NK-92 (cell line): ENCODE measurements at regions not wholly inside any gene's neighbourhood (a gene's known extent, or its start where the extent isn't known, plus 50 kb on each side); places are given as distances from the start of the nearest gene placed in this dataset.
"Not testable (repeated sequence)": the region's sequence is repeated elsewhere in the genome, so short reads cannot be mapped to it uniquely, and the experiment has no call there.

Source experiments
- DNase-seq: peaks from one replicate; lab custom pipeline; 2025; ENCODE audit not compliant: unreplicated experiment; lab: John Stamatoyannopoulos, UW

DNA sequence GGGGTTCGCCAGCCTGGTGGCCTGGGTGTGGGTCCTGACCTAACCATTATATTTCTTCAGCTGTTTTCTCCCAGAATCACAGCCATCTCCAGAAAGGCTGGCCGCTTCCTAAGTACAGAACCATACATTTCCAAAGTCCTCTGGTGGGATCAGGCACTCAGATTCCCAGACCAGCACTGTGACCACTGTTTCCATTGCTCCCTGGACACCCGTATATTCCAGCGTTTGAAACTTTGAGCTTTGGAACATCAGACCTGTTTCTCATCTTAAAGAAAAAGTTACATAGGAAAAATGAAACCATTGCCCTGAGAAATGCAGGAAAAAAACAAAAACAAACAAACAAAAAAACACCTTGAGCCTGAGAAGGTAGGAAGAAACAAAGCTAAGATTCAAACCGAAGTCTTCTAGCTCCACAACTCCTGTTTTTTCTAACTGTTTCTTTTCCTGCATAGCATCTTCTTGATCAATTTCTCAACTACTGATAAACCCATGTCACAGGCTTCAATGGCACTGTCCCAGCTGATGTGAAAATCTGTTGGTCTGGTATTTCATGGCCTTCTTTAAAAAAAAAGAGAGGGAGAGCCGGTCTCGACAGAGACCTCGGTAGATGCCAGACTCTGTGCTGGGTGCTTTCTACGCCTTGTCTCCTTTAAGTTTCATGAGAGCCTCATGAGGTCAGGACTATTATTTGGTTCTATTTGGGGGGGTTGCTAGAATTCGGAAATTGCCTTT, 221.3 kb downstream of the TOMM20 start:
- DNase-seq: no peak

DNA sequence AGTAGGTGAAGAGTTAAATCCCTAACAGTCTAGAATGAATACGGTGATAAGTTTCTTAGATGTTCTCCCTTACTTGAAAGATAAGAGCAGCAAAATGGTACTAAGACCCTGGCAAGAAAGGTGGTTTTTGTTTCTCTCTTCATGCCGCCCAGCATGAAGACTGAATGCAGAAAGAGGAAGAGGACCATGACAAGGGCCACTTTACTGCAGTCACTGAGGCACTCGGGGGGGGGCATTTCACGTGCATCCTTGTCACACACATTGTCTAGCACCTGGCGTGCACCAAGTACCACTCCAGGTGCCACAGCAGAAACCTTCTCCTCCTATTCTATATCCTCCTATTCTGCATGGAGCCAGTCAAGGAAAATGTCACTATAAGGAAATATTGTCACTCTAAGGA, 222.0 kb downstream of the TOMM20 start:
- DNase-seq: no peak

DNA sequence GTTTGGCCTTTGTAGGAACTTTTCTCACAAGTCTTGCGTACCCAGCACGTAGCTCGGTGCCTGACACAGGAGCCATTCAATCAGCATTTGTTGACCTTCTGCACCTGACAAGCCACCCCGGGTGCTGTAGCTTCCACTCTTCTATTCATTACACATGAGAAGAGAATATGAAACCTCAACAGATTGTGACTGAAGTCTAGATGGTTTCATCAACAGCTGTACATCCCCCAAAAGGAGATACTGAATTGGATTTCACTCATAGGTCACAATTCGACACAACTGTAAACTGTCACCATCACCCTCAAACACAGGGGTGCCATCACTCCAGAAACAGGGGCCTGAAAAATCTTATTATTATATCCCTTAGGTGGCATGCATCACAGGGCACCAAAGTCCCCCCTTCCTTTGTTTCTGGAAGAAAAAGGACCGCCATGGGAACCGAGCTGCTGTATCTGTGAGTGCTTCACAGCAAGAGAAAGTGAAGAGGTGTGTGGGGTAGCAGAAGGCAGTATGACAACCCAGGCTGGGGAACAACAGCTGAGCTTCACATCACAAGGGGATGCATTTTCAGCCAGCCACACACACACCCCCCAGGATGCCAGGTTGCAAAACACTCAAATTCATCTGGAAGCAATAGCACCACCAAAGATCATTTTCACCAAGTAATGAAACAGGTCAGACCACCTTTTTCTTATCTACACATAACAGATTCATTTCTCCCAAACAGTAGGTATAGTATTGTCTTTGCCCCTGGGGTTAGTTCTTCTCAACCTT, 225.7 kb downstream of the TOMM20 start:
- DNase-seq: no peak

DNA sequence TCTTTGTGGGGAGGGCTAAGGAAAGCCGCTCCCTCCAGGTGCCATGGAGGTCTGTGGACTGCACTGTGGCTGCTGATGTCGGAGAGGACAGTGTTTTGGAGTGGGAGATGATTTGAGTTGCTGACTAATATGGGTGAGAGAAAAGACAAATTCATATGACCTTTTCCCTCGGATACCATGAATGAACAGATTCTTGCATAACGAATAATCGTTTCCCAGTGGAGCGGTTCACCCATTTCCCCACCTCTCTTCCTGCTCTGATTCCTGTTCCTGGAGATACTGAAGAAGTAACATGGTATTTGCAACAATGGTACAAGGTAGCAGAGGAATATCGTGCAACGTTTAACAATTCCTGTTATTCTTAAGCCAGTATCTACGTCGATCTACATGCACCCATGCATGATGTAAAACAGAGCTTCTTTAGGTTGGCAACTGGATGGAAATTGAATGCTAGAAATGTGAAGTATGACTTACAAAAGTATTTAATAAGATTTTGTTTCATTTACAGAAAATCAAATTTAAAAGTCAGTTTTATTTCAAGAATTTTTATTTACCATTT, 227.1 kb downstream of the TOMM20 start:
- DNase-seq: no peak

DNA sequence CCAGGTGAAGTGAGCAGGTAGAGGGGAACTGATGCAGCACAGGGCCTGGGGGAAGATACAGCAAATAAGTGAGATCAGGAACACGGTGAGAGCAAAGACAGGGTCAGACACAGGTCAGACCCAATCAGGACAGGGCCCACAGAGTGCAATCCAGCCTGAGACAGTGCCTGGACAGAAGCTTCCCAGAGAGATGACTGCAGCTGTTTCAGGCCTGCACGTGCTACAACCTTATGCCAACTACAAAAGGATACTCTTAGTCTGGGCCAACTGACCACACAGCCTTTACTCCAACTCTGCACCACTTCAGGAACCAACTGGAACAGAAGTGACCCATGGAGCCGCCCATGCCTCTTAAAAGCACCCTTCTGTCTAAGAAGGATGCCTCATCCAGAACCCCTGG, 228.0 kb downstream of the TOMM20 start:
- DNase-seq: no peak

DNA sequence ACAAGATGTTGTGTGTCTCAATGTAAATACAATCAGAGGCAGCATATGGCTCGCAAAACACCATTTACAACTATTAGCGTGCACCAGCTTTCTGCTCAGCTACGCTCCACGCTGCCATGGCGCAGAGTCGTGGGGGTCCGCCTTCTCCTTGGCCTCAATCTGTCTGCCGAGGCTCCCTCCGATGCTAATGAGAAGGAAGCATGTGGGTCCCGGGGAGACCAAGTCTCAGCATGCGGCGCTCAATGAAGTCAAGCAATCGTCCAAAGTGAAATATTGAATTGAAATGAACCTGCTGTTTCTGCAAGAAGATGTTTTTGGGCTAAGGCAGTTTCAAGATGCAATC, 228.9 kb downstream of the TOMM20 start:
- DNase-seq: no peak

DNA sequence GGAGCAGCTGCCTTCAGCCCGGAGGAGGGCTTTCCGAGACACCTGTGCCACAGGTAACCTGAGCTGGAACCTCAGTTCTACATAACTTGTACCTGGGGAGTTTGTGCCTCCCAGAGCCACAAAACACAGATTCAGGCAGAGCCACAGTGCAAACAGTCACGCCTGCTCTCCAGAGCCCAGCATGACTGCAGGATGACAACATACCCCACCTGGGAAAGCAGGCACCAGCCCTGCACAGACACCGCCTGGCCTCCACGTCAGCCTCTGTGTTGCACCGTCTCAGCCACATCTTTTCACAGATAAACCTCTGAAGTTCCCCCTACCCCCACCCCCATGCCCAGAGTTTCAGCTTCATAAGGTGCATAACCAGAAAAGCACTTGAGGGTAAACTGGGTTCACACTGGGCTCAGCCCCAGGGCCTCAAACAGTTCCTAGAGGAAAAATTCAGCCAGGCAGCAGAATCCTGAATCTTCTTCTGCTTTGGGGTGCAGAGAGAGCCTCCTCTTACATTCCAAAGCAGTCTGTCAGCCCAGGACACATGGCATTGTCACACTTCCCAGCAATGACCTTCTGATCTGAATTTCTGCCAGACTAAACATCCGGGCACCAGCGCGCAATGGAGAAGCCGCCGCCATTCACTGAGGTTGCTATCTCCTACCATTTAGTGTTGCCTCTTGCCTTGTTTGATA, 229.5 kb downstream of the TOMM20 start:
- DNase-seq: no peak

DNA sequence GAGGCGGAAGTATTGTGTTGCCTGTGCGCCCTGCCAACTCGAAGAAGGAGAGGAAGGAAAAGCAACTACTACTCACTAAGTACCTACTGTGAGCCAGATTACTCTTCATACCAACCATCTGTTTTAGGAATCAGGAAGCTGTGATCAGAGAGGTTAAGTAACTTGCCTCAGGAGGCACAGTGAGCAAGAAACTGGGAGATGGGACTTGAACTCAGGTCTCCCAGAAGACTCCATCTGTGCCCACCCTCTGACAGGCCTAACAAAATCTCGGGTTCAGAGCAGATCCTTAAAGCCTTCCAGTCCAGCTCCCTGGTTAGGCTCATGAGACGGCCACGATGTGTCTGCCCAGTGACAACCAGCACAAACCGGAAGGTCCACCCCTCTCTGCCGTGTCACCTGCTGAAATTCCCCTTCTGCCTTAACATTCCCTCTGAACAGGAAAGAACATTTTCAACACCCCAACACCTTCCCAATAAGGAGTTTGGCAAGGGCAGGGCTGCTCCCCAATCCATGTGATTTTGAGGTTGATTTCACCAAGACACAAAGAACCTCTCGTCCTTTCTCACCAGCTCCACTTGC, 230.1 kb downstream of the TOMM20 start:
- no peak for DNase-seq

DNA sequence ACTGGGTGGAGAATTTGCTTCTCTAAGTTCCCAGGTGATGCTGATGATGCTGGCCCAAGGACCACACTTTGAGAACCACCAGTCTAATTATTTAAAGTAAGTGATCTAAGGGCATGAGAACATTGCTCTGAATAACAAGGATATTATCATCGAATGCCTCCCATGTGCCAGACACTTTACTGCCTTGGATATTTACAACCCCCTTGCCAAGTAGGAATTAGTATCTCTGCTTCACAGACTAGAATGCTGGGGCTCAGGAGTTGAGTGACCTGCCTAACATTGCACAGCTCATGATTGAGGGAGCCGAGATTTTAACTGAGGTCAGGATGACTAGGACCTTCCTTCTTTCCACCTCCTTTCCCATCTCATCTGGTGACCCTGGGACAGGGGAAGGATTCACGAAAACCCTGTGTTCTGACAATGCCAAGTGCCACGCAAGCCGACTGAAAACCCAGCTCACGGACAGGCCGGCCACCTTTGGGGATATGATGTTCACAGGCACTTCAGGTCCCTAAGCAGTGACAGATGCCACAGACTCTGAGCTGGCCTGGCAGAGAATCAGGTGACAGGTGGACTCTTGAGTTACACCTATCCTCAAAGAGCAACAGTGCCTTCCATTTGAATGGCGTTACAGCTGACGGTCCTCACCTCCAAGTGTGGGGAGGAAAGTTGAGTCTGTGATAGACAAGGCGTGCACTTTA, 230.7 kb downstream of the TOMM20 start:
- no peak for DNase-seq

DNA sequence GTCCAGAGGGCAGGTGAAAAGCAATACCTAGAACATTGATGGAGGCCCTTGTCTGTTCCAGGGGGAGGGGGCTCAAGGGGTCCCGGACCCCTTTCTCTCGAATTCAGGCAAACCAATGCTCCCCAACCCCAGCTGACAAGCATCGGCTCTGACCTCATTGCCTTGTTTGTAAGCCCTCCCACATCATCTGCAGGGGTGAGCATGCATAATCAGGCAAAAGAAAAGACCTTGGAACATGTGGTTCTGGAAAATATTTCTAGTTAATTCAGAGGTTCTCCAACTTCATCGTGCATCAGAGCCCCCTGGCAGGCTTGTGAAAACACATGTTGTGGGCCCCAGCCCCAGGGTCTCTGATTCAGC, 231.3 kb downstream of the TOMM20 start:
- no peak for DNase-seq

DNA sequence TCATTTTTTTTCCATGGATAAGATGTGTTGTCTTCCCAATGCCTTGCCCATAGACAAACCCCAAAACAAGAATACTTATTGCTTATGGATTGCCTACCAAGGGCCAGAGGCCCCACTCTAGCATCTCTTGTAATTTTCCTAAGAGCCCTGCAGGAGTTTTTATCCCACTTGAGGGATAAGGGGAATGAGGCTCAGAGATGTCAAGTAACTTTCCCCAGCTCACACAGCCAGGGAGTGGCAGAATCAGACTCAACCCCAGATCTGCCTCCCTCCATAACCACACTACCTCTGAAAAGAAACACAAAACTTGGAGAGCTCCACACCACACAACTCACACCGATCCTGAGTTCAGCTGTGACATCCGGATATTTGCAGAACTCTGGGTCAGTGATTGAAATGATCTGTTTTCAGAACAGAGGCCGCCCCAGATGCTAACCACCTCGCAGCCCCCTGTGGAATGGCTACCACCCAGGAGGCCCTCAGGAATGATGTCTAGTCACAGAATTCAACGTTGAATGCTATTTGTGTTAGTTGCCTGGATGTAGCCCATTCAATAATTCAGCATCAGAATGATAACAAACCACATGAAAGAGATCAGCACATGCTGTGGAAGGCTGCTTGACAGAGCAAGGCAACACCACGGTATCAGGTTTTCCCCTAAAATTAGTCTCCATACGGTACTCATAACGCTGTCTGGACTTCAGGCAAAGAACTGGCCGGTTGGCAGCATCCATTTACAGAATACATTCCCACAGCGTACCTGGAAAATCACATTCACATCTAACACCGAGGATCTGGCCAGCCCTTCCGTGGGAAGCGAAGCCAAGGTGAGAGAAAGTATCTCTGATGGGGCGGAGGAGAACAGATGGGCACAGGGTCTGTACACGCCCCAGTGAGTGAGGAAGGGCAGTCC, 231.9 kb downstream of the TOMM20 start:
- no peak for DNase-seq

DNA sequence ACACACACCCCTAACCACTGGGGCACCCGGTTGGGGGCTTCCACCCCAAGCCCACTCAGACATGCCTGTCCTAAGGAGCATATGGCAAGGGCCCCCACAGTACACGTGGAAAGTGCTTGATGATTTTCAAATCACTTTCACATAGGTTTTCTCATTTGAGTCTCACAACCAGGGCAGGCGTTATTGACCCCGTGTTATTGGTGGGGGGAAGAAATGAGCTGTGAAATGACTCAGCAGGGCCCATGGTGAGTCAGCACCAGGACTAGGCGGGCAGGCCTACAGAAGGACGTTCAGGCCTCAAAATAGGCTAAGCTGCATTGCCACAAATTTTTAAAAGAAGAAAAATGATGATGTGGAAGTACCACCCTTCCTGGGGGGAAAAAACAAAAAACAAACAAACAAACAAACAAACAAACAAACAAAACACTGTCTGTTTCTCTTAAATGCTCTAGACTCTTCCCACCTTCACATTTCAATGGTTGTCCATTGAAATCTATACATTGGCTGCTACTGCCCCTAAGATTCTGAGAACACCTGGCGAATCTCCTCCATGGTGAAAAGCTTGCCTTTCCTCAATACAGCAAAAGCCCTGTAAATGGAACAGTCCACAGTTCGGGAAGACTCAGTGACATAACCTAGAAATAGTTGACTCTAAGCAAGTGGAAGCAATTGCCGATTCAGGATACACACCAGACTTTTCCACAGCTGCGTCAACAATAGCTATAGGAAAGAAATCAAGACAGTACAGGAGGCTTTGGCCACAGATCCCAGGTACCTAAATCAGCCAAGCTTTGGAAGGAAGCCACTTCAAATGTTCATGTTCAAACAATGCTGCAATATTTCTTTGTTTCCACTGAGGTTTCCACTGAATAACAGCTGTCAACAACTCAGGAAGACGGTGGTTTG, 234.7 kb downstream of the TOMM20 start:
- no peak for DNase-seq

DNA sequence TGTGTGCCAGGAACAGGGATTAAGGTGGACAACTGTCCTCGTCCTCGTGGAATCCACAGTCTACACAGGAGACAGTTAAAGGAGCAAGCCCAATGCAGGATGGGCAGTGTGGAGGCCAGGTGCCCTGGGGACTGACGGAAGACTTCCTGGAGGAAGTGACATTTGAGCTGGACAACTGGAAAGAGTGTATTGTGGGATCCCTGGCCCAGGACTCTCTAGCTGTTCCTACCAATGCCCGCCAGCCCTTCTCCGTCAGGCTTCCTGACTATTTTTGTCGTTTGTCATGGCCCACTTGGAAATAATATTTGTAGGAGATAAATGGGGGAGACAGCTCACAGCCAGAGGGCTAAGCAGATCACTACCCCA, 235.3 kb downstream of the TOMM20 start:
- no peak for DNase-seq

DNA sequence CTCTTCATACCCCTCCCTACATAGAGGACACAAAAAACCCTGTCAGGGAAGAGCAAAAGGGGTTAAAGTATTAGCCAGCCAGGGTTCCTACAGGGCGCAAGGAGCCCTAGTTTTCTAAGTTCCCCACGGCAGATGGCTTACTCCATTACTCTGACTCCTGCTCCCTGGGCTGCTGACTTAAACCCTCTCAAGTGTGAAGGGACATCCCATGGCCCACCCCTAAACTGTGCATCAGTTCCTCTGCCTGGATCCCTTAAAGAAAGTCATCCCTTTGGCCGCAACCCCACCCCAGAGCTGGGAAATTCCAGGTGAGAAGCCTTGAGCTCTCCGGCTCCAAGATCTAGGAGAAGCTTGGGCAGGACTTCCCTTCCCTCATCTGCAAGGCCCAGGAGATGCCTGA, 236.0 kb downstream of the TOMM20 start:
- no peak for DNase-seq

DNA sequence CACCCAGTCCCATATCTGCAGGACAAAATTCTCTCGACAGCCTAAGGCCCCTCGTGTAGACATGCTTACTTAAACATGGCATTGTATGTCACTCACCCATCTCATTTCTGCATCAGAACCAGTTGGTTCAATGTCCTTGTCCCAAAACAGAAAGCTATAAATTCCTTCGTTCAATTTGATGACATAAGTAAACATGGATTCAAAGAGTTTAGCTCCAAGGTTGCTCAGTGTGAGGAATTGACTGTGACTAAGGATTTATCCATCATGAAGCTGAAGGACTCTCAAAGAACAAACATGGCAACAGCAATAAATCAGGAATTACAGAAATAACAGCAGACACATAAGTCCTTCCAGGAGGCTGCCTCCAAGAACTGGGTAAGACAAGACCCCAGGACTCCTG, 237.2 kb downstream of the TOMM20 start:
- DNase-seq: no peak

DNA sequence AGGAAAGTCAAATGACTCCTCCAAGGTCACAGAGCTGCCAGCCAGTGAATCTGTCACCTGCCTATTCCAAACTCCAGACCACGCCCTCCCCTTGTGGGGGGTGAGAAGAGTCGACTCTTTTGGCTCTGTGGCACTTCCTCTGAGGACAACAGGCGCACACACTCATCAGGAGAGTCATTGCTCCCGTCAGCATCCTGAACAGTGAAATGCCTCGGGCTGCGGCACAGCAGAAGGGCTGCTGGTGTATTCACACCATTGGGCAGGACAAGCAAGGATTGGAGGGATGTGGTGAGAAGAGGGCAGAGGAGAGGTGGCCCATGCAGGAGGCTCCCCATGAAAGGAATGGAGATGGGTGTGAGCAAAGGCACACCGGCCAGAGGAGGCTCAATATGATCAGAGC, 239.0 kb downstream of the TOMM20 start:
- DNase-seq: no peak

DNA sequence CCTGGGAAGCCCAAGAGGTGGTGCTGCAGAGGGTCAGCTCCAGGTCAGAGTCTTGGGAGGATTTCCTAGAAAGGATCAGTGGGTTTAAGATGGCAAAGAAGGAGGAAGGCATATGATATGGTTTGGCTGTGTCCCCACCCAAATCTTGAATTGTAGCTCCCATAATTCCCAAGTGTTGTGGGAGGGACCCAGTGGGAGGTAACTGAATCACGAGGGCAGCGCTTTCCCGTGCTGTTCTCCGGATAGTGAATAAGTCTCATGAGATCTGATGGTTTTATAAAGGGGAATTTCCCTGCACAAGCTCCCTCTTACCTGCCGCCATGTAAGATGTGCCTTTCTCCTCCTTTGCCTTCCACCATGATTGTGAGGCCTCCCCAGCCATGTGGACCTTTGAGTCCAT, 240.4 kb downstream of the TOMM20 start:
- not testable (repeated sequence) for DNase-seq

DNA sequence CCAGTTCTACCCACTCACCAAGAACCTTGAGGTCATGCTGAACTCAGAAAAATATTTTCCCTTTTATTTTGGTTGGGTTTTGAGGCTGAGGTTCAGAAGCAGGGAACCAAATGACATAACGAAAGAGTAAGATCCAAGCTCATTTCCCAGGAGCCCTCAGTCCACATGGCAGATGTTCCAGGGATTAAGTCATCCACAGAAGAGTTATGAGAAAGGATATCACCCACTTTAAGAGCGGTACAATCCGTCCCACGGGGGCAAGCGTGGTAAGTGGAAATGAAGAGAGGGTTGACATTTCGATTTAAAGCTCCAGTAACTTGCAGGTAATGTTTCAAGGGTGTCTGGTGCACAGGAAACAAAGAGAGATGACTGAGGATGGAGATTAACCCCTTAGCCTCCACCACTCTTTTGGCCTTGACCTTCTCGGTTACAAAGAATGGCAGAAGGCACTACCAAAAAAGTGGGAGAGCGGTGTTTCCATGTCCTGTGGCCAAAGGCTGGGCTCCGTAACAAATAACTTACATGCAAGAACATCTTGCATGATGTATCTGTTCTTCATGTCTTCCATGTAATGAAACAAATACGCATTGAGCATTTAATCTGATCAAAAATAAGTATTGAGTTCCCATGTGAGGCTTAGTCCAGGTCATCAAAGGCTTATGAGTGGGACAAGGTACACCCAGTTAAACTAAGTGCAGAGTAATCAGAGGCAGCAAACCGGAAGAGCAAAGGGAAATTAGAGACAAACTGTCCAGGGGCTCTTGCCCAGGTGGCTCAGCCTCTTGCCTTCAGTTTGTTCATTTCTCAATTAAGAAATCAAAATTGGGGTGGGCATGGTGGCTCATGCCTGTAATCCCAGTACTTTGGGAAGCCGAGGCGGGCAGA, 241.4 kb downstream of the TOMM20 start:
- DNase-seq: no peak
